CD14-positive monocyte (primary cell): ENCODE measurements at regions not wholly inside any gene's neighbourhood (a gene's known extent, or its start where the extent isn't known, plus 50 kb on each side); places are given as distances from the start of the nearest gene placed in this dataset.

Source experiments
- DNase-seq, 3 donors: peaks; one replicate each; pipeline ENCODE4 v3.0.0-alpha.2; 2011 to 2022
- H2AFZ ChIP-seq: 2 replicates; pipeline ENCODE4 v1.6.0; 2012; ENCODE audit warnings: mild to moderate bottlenecking, low read depth, low read length, inconsistent platforms; ENCODE audit not compliant: insufficient read depth, poor library complexity, severe bottlenecking
- H3K27ac ChIP-seq, 2 donors: 1 replicate in 1 of 2; 2 replicates in 1 of 2; pipeline ENCODE4 v1.5.1; 2012 to 2013; ENCODE audit warnings: low read length in 2 of 2, control low read depth in 1 of 2, inconsistent platforms in 1 of 2, low read depth in 1 of 2, mild to moderate bottlenecking in 1 of 2
- H3K27me3 ChIP-seq, 2 donors: one replicate each; pipeline versions ENCODE4 v1.6.0 to v1.6.1; 2011 to 2013; ENCODE audit warnings: low read length in 2 of 2; ENCODE audit not compliant: control insufficient read depth in 2 of 2, insufficient read depth in 2 of 2
- H3K36me3 ChIP-seq, 2 donors: replicated peaks in 1 of 2; 1 replicate in 1 of 2; 2 replicates in 1 of 2; pipeline versions ENCODE4 v1.5.1 to v1.6.1; 2012 to 2013; ENCODE audit warnings: low read length in 2 of 2, control low read depth in 1 of 2, inconsistent platforms in 1 of 2, mild to moderate bottlenecking in 1 of 2; ENCODE audit not compliant: insufficient read depth in 2 of 2, control insufficient read depth in 1 of 2
- H3K4me1 ChIP-seq, 2 donors: 1 replicate in 1 of 2; 2 replicates in 1 of 2; pipeline versions ENCODE4 v1.5.1 to v1.6.1; 2012 to 2013; ENCODE audit warnings: low read length in 2 of 2, control low read depth in 1 of 2, inconsistent platforms in 1 of 2, mild to moderate bottlenecking in 1 of 2, moderate library complexity in 1 of 2; ENCODE audit not compliant: insufficient read depth in 2 of 2, control insufficient read depth in 1 of 2
- H3K4me2 ChIP-seq: replicated peaks from 2 replicates; pipeline ENCODE3; 2012; ENCODE audit warnings: low read length, moderate library complexity, mild to moderate bottlenecking; ENCODE audit not compliant: poor library complexity, severe bottlenecking; ENCODE audit errors: extremely low read depth
- H3K4me3 ChIP-seq, 3 experiments: fragments of 200-600 bp in 1 of 3; sonication (generic) in 1 of 3; replicated peaks in 1 of 3; 1 replicate in 2 of 3; 2 replicates in 1 of 3; pipeline ENCODE4 v1.5.1; 2011 to 2013; ENCODE audit warnings: low read length in 3 of 3, mild to moderate bottlenecking in 3 of 3, control low read depth in 2 of 3, low read depth in 2 of 3, inconsistent platforms in 1 of 3, moderate library complexity in 1 of 3
- H3K79me2 ChIP-seq: 2 replicates; pipeline ENCODE4 v1.6.0; 2012; ENCODE audit warnings: mild to moderate bottlenecking, control low read depth, inconsistent platforms, low read length, moderate library complexity; ENCODE audit not compliant: insufficient read depth
- H3K9ac ChIP-seq: 2 replicates; pipeline ENCODE4 v1.6.0; 2017; ENCODE audit warnings: low read length, mild to moderate bottlenecking; ENCODE audit not compliant: insufficient read depth, poor library complexity, severe bottlenecking
- H3K9me3 ChIP-seq, 2 donors: replicated peaks in 1 of 2; 1 replicate in 1 of 2; 2 replicates in 1 of 2; pipeline versions ENCODE4 v1.5.1 to v1.6.1; 2012 to 2013; ENCODE audit warnings: low read length in 2 of 2, control low read depth in 1 of 2; ENCODE audit not compliant: control insufficient read depth in 1 of 2, insufficient read depth in 1 of 2
- H4K20me1 ChIP-seq: 2 replicates; pipeline ENCODE4 v1.6.0; 2012; ENCODE audit warnings: mild to moderate bottlenecking, low read length, control low read depth, moderate library complexity; ENCODE audit not compliant: insufficient read depth
- H3K27ac Mint-ChIP-seq, 7 donors: one replicate each; pipeline ENCODE4 v1.8.0; 2020; ENCODE audit warnings: mild to moderate bottlenecking in 7 of 7, mixed read lengths in 7 of 7, moderate library complexity in 6 of 7, inconsistent platforms in 2 of 7
- H3K27me3 Mint-ChIP-seq, 3 donors: one replicate each; pipeline ENCODE4 v1.8.0; 2021 to 2022; ENCODE audit warnings: low read depth in 3 of 3, mild to moderate bottlenecking in 3 of 3, mixed read lengths in 3 of 3, moderate library complexity in 3 of 3, inconsistent platforms in 1 of 3
- H3K36me3 Mint-ChIP-seq, 2 donors: one replicate each; pipeline ENCODE4 v1.8.0; 2020; ENCODE audit warnings: mixed read lengths in 2 of 2, inconsistent platforms in 1 of 2, mild to moderate bottlenecking in 1 of 2
- H3K4me1 Mint-ChIP-seq: one replicate; pipeline ENCODE4 v1.8.0; 2020; ENCODE audit warnings: mild to moderate bottlenecking, mixed read lengths
- H3K4me3 Mint-ChIP-seq, 2 donors: one replicate each; pipeline ENCODE4 v1.8.0; 2020; ENCODE audit warnings: mild to moderate bottlenecking in 2 of 2, mixed read lengths in 2 of 2, moderate library complexity in 1 of 2
- H3K9me3 Mint-ChIP-seq, 7 donors: one replicate each; pipeline ENCODE4 v1.8.0; 2020 to 2022; ENCODE audit warnings: mixed read lengths in 7 of 7, mild to moderate bottlenecking in 6 of 7, moderate library complexity in 6 of 7, inconsistent platforms in 2 of 7
- CTCF ChIP-seq: fragments of 200-600 bp; IDR thresholded peaks from one replicate; pipeline ENCODE4 v1.8.0; 2022; ENCODE audit warnings: antibody characterized with exemption, mild to moderate bottlenecking
- WGBS: methylation state at CpG from one replicate; pipeline ENCODE4 v1.1.5; 2013; ENCODE audit warnings: missing lambda C conversion rate; ENCODE audit not compliant: insufficient coverage; 5-methylcytosine and 5-hydroxymethylcytosine counted together
- intact Hi-C, 2 donors: fragments of 100-400 bp; cut with micrococcal nuclease; formaldehyde crosslinking; loops; one replicate each; pipeline versions ENCODE4 v1.15.0 to v1.15.1; 2023

- Histone ChIP-seq H2AFZ (no peak overlapping the region), H3K4me1 (no peaks in the 10 kb centered on the region), H3K79me2 (no peaks in the 10 kb centered on the region), H3K9ac (no peak overlapping the region), H3K4me2 (no peak overlapping the region), H3K4me3 (no peak overlapping the region), H3K36me3 (no peaks in the 10 kb centered on the region), H3K9me3 (peaks cover 0 to 3% of the 10 kb centered on the region in 2 donors), H3K27me3 (no peaks in the 10 kb centered on the region), H3K27ac (no peak overlapping the region), H4K20me1 (no peaks in the 10 kb centered on the region)
- WGBS, result 42% methylated on average over 2 of the region's 8 CpGs
- no peak for DNase-seq
- intact Hi-C loops, result no loop called here
- TF ChIP-seq CTCF, result no peak
- Mint-ChIP-seq H3K4me3 (no peak overlapping the region), H3K27me3 (no peaks in the 10 kb centered on the region), H3K4me1 (no peaks in the 10 kb centered on the region), H3K36me3 (no peaks in the 10 kb centered on the region), H3K9me3 (peaks cover 0 to 7% (median 2%) of the 10 kb centered on the region in 7 donors), H3K27ac (no peak overlapping the region)
Measured at GRCh38 chr10:2202401-2202800, 465.1 kb upstream of the ADARB2 start.

DNA sequence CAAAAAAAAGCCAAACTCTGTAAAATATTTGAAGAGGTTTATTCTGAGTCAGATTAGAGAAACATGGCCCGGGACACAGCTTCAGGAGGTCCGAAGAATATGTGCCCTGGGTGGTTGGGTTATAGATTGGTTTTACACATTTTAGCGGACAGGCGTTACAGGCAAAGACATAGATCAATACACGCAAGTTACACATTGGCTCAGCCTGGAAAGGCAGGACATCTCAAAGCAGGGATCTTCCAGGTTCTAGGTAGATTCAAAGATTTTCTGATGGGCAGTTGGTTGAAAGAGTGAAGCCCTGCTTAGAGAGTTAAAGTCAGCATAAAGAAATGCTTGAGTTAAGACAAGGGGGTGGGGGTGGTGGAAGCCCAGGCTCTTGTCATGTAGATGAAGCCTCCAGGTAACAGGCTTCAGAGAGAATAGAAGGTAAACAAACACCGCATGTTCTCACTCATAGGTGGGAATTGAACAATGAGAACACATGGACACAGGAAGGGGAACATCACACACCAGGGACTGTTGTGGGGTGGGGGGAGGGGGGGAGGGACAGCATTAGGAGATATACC is 464.3 kb upstream of the ADARB2 start:
- Histone ChIP-seq H3K36me3 (no peaks in the 10 kb centered on the region), H3K9ac (no peak overlapping the region), H3K27ac (no peak overlapping the region), H3K79me2 (no peaks in the 10 kb centered on the region), H3K4me3 (no peak overlapping the region), H4K20me1 (no peaks in the 10 kb centered on the region), H2AFZ (no peak overlapping the region), H3K27me3 (no peaks in the 10 kb centered on the region), H3K4me2 (no peak overlapping the region), H3K9me3 (peaks cover 0 to 1% of the 10 kb centered on the region in 2 donors), H3K4me1 (no peaks in the 10 kb centered on the region)
- peaks cover 0 to 9% (median 0%) of the 10 kb centered on the region in 7 donors for H3K9me3 Mint-ChIP-seq
- no peak overlapping the region for H3K4me3 Mint-ChIP-seq
- DNase-seq, result no peak
- no peaks in the 10 kb centered on the region for H3K27me3 Mint-ChIP-seq
- no peak for TF ChIP-seq CTCF
- WGBS, result 89% methylated on average over 4 of the region's 6 CpGs
- H3K4me1 Mint-ChIP-seq, result no peaks in the 10 kb centered on the region
- intact Hi-C loops, result no loop called here
- no peaks in the 10 kb centered on the region for H3K36me3 Mint-ChIP-seq
- H3K27ac Mint-ChIP-seq, result no peak overlapping the region
